NOMO-1 (cell line): ENCODE measurements at regions not wholly inside any gene's neighbourhood (a gene's known extent, or its start where the extent isn't known, plus 50 kb on each side); places are given as distances from the start of the nearest gene placed in this dataset.

Source experiments
- DNase-seq, 2 experiments: peaks; one replicate each; lab custom pipeline; 2025; ENCODE audit not compliant: unreplicated experiment in 2 of 2; lab: John Stamatoyannopoulos, UW

DNA sequence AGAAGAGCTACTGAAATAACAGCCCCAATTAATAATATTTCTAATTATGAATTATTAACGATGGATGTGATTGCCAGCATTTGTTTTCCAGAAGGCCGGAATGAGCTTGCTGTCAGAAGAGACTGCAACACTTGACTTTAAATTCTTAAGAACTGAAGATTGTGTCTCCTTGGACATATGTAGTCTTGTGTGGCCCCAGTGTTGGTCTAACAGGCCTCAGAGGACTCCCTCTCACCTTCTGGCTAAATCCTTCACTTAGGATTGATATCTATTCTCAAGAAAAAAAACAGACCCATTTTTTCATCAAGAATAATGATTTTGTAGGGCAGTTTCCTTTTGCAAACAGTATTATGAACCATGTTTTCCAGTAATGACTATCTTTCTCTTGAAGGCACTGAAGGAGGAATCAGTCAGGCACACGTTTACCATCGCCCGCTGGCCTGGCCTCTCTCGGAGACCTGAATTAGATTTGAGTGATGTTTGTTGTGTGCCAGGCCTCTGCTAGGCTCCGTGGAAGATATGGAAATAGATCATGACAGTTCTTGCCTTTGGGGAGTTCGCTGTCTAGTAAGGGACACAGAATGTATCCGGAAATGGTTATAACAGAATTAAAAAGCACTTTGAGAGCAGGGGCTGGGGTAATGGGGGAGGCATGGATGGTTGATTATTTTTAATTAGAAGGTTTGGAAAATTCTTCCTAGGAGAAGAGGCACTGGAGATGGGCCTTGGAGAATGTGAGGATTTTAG lies 258.0 kb downstream of the MYCN start:
- no peak for DNase-seq

DNA sequence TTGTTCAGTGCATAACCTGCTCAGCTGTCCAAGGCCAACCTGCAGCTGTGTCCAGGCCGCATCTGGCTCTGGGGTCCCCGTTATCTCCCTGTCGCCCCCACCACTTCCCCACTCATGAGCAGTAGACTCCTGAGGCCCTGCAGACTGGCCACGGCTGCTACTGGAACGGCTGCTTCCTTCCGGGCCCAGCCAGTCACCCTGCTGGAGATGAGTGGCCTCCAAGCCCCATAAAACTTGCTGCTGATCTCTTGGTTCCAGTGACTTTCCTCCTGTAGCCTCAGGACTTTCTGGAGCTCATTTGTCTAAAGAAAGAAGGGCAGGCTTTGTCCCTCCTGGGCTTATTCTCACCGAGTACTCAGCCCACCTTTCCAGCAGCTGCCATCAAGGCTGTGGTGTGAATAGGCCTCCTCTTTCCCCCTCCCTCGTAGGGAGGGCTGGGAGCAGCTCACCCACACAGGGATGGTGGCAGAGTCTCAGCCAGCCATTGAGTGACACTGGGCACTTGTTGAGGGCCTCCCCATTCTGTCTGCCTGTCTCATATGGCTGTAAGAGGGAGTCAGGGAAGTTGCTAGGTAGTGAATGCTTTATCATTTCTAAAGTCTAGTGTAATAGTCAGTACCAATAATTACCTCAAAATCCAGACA lies 257.3 kb downstream of the MYCN start:
- DNase-seq = no peak

DNA sequence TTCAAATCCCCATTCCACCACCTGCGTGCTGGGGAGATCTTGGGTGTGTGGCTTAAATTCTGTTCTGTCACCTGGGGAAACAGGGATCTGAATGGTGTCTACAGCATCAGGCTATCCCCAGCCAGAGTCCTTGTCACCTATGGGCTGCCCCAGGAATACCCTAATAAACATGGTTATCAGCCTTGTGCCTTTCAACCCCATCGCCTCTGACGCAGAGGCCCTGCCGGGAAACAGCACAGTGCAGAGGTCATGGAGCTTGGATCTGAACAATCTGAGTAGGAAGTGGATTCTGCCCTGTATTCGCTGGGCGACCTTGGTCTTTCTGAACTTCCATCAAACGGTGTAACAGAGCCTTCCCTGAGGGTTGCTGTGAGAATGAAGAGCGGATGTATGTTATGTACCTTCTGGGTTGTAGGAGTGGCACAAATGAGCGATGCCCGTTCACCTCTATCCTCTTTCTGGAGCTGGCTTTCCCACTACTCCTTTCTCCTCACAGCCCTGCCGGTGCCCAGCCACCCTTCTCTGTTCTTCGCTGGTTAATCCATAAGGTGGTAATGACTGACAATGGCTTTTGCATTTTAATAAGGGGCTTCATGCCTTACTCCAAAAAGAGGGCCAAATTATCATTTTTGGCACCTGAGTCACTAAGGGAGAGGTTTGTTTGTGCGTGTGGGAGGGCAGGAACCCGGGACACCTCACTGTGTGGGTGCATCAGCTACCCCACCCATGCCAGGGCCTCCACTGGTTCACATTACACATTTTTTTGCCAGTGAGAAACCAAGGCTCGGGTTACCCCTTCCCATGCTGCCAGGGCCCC lies 256.5 kb downstream of the MYCN start:
- DNase-seq = no peak

DNA sequence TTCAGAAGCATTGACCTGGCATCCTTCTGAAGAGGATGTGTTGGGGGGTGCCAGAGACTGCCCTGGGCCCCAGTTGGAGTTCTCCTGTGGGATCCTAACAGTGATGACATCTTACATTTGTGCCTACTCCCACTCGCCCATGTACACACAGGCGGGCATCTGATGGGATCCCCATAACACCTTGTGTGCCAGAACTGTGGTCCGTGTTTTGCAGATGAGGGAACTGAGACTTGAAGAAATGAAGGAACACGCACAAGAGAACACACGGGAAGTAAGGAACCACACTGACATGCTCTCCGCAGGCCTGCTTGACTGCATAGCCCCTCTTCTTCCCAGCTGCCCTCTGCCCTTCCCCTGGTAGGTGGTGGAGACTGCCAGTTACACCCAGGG lies 255.3 kb downstream of the MYCN start:
- no peak for DNase-seq

DNA sequence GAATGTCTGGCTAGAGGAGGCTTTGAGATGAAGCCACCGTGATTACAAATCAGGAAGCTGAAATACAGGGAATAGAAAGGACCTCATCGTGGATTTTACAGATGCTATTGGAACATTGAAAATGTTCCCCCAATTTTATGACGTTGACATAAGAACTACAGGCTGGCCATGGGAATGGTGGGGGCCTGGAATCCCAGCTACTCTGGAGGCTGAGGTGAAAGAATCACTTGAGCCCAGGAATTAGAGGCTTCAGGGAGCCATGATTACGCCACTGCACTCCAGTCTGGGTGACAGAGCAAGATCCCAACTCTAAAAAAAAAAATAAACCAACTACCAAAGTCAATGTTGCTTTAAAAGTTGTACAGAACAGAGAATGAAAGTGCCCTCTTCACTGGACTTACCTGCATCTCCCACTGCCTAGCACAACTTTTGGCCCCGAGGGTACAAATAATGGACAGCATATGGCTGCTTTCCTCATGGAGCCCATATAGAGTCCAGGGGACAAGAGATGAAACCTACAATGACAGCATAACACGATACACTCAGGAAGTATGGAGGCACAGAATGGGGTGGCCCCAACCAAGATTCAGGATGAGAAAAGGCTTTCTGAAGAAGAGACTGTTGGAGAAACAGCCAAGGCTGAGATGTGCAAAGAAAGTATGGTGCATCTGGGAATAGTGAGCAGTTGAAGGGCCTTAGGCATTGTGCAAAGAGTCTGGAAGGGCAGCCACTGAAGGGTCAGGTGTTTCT lies 254.8 kb downstream of the MYCN start:
- DNase-seq = no peak

DNA sequence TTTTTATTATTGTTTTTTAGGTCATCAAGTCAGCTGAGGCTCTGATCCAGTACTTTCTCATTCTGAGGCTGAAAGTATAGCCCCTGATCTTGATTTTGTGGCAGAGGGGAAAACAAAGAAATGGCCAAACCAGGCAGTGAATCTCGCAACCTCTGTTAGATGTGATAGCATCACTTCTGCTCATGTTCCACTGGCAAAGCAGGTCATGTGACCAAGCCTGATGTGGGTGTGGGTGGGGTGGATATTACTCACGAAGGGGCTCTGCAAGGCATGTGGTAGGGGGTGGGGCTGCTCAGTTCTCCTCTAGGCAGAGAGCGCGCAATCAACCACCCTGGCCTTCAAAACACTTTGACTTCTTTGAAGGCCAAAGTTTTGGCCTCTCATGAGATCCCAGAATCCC lies 254.2 kb downstream of the MYCN start:
- no peak for DNase-seq

DNA sequence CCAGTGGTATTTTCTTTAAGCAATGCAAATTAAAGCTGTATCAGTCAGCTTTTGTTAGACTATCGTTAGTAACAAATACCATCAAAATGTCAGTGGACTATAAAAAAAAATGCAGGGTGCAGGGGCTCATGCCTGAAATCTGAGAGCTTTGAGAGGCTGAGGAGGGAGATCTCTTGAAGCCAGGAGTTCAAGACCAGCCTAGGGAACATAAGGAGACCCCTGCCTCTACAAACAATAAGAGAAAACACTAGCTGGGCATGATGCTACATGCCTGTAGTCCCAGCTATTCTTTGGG lies 253.7 kb downstream of the MYCN start:
- no peak for DNase-seq

DNA sequence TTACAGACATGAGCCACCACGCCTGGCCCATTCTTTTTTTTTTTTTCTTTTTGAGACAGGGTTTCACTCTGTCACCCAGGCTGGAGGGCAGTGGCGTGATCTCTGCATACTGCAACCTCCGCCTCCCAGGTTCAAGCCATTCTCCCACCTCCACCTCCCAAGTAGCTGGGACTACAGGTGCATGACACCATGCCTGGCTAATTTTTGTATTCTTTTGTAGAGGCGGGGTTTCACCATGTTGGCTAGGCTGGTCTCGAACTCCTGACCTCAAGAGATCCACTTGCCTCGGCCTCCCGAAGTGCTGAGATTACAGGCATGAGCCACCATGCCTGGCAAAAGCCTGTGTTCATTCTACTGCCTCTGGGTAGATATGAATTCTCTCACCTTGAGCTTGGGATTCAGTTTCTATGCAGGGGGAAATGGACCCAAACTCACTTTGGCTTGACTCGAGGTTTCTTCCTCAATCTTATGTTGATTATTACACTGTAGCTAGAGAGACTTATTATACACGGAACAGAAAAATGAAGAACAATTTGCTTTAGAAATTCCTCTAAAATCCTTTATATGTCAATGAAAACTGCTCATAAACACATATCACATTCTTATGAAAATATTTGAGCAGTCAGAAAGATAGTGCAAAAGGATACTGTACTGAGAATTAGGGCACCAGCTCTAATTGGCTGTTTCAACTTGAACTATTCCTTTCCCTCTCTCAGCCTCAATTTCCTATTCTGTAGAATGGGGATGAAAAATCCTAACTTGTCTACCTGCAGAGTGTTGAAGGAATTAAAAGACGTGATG lies 252.3 kb downstream of the MYCN start:
- no peak for DNase-seq

DNA sequence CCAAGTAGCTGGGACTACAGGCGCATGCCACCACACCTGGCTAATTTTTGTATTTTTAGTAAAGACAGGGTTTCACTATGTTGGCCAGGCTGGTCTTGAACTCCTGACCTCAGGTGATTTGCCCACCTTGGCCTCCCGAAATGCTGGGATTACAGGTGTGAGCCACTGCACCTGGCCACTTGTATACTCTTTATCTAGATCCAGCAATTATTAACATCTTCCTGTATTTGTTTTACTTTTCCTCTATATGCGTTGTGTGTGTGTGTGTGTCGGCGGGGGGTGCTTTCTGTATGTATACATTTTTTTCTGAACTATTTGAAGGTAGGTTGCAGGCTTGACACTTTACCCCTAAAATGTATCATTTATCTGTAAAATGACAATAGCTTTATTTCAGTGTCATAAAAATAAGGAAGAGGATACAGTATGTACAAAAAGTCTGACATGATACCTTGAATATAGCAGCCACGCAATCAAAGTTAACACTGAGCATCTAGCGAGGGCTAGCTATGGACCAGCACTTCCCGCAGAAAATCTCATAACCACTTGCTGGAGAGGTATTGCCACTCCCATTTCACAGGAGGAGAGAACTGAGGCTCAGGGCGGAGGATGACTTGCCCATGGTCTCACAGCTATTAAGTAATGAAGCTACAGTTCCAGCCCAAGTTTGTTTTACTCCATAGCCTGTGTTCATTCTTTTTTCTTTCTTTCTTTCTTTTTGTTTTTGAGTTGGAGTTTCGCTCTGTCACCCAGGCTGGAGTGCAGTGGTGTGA lies 251.3 kb downstream of the MYCN start:
- DNase-seq = no peak

DNA sequence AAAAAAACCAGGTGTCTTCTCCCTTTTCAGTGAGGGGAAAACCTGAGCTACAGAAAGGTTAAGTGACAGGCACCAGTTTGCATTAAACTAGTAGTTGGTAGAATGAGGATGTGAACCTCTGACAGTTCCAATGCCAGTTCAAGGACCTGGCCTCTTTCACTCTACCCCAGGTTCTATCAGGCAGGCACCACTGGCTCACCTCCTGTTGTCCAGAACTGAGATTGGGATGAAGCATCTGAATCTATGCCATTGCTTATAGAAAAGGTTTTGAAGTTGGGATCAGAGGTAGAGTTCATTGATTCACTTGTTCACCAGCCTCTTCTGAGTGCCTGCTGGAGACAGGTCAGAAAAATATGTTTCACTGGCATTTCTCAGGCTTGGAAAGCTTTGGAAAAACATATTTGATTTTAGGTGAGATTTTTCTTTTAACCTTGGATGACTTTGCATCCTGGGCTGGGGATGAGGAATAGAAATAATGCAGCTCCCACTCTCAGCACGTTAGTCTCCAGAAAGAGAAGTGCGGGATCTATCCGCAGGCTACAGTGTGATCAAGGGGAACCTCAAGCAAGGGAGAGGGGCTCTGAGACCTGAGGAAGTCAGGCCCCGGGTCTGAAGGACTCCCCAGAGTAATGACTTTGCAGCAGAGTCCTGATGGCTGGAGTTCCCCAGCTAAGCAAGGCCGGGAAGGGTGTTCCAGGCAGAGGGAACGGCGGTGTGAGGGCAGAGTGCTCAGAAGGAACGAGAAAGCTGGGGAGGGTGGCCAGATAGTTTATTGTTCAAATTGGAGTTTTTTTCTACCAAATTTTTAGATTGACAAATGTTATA lies 250.3 kb downstream of the MYCN start:
- DNase-seq = no peak

DNA sequence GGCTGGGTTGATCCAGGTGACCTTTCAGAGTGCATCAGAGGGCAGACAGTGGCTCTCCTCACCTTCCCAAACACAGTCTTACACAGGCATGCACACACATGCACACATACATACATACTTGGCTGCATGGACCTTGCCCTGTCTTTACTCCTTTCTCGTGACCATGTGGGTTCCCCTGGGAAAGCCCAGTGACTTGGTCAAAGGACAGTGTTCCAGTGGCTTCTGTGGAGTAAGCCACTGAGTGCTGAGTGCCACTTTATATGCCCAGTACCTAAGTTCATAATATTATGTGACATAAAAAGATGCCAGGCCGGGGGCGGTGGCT lies 249.4 kb downstream of the MYCN start:
- DNase-seq = no peak

DNA sequence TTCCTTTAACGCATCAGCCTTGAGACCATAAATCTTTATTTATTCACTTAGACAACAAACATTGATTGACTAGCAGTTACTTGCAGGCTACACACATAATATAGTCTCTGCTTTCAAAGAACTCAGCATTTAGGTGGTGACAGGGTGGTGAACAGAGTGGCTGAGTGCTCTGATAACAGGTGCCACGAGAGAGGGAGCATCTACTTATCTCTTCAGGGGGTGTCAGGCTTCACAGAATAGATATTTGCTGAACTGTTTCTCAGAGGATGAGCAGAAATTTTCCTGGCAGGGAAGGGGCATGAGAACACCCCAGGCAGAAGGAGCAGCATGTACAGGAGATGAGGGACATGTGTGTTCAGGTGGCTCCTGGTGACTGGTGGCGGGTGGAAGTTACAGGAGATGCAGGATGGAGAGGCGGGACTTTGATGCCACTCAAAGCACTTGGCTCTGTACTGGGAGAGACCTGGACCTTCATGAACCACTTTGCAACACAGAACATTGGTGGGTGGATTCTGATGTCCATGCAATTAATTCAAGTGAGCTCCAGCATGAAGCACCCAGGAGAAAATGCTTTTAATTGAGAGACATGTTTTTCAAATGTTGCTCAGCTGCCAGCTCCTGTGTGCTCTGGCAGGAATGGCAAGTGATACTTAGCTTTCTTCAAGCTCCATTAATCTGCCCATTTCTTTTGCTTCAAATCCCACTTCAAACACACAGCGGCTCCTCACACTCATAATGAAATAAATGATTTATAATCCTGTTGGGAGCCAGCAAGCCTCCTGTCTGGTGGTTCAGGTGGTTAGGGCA lies 248.9 kb downstream of the MYCN start:
- DNase-seq = no peak

DNA sequence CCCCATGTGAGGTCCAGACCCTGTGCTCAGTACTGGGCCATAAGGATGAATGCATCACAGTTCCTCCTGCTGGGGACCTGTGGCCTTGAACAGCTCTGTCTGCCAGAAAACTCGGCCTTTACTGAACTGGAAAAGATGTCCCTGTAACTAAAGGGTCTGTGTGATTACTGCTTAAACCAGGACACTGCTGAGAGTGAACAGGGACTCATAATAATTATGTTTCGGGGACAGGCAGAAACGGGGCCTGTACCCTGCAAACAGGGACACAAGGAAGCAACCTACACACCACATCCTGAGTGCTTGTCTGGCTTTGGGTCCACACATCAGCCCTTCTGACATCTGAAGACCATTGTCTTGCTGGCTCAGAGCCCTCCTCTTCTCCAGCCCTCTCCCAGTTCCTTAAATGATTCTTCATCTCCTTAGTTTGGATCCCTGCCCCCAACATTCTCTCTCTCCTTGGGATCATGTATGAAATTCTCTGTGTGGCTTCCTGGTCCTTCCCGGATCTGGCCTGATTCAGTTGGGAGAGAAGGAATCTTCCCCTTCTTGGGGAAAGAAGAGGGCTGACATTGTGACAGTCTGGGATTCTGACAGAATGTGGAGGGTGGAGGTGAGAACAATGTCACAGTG lies 248.0 kb downstream of the MYCN start:
- no peak for DNase-seq

DNA sequence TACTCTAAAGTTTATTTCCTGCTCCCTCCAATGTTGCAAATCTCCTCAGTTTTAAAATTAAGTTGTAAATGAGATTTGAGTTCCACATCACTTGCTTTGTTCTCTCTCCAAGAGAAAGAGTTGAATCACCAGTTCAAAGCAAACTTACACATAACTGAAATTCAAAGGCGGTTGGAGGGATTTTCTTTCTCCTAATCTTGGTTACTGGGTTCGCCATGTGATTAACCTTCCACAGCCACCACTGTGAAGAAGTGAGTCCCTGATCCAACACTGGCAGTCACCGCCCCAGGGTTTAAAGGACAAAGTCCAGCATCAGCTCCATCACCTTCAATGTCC lies 247.1 kb downstream of the MYCN start:
- DNase-seq = no peak

DNA sequence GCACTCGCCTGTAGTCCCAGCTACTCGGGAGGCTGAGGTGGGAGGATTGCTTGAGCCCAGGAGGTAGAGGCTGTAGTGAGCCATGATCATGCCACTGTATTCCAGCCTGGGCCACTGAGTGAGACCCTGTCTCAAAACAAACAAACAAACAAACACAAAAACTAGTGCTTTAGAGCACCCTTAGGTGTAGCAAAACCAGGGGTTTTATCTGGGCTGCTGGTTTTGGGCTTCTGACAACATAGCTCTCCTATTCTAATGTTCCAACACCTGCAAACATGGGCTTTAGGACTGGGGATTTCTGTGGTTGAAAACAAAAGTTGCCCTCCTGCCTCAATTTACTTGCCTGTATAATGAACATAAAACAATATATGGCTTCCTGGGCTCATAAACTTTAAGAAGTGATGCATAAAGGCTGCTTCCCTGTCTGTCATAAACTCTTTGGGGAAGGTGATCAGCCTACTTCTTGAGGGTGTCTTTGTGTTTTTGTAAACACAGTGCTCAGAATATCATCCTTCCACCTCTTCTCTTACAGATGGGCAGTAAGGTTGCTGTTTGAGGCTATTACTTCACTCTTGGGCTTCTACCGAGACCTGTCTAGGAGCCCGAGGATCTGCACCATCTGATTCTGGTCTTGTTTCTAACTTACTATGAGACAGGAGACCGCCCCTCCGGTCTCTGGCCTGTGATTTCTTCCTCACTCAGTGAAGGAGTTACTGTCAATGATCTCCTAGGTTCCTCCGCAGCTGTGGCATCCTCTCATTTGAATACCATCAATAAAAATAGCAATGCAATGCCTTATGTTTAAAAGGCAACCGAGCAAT lies 246.5 kb downstream of the MYCN start:
- no peak for DNase-seq

DNA sequence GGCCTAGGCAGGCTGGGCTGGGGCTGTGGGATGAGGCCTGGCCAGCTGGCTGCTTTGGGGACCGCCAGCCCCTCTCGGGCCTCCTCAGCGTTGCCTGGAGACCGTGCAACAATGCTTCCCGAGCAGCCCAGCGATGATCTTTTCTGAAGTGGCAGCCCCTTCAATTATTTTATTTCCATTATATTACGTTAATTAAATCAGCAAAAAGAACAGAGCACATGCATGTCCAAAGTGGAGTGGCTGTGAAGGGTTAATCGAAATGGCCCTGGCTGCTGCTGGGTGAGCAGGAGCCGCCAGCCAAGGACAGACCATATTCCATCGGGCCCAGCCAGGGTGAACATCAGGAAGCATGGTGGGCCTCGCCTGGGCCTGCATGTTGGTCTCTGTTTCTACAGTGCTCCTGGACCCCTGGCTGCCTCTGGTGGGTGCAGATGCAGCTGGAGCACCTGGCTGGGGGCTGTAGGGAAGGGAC lies 245.5 kb downstream of the MYCN start:
- DNase-seq = no peak
